Retina (tissue), 1 donor: ENCODE measurements at regions not wholly inside any gene's neighbourhood (a gene's known extent, or its start where the extent isn't known, plus 50 kb on each side); places are given as distances from the start of the nearest gene placed in this dataset.
"Not testable (repeated sequence)": the region's sequence is repeated elsewhere in the genome, so short reads cannot be mapped to it uniquely, and the experiment has no call there.

Experiments used
- DNase-seq: peaks from one replicate; pipeline ENCODE4 v3.0.0-alpha.2; 2016

DNA sequence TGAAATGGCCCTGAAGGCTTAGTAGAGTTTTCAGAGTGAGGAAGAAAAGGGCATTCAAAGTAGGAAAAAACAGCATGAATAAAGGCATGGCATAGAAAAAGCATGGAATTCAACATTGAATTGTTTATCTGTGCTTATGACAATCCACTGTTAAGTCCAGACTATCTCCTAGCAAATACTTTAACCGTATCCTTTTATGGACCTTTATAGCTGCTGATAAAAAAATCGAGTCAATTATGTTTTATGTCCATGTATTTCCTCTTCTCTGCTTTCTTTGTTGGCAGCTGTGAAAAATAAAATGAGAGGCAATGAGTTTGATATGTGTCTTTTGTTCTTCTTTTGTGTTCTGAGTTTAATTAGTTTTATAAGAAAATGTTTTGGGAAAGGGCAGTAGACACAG, 70.4 kb downstream of the TDRD15 start:
- DNase-seq, result no peak

DNA sequence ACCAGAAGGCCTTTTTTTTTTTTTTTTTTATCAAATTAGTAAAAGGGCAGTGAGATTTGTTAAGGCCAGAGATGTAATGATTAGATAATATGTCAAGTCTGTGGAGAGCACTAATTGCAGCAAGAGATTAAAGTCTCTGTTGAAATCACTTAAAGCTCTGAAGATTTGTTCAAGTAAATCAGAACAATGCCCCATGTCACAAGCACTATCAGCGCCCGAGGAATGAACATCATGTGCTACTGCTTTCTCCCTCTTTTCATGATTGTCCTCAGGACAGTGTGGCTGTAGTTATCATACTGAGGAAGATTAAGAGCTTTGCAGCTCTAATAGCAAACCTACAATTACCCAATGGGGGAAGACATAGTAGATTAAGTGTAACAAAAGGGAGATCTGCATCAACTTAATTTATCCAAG, 71.1 kb downstream of the TDRD15 start:
- DNase-seq, result peak; percentile 23

DNA sequence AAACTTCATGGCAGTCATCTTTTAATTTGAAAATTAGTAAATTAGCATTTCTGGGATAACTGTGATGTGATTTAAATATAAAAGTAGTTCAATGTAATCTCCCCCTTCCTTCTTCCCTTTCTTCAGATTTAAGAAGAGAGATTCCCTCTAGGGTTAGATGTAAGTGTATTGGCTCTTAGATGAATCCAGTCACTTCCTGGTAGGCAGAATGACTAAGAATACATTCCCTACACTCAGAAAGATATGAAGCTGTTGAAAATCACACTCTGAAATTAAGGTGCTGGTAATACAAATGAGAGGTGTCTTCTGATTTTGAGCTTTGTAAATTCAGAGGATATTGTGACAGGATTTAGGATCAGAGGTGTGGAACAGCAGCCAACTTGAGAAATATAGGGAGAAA, 71.6 kb downstream of the TDRD15 start:
- DNase-seq, result no peak

DNA sequence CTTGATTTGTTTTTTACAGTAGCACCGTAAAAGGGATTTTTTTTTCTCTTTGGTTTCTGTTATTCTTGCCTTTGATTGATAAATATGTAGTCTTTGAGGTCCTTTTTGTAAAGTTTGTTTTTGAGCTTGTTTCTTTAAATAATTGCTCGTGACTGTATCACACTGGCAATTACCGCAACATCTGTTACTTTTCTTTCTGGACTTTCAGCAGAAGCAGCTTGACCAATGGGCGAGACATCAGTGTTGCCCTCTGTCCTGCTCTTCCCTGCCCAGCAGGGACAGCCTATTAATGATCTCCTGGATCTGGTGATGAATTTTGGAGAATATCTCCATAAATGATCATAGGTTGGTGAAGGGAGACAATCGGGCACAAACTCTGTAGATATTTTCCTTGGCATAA, 74.9 kb downstream of the TDRD15 start:
- no peak for DNase-seq

DNA sequence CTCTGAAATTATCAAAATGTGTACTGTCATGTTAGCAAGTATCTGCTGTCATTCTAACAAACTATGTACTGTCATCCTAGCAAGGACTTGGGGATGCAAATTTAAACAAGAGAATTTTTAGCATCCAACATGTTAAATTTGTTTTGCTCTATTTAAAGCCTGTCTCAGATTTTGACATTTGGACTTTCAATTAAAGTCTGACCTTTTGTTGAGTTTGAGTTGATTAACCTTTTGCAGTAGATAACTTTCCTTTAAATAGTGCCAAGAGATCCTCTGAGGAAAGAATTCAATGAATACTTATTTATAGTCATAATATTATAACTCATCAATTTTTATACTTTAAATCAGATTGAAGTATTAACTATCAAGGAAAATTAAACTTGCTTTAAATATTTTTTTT, 80.2 kb downstream of the TDRD15 start:
- DNase-seq, result no peak

DNA sequence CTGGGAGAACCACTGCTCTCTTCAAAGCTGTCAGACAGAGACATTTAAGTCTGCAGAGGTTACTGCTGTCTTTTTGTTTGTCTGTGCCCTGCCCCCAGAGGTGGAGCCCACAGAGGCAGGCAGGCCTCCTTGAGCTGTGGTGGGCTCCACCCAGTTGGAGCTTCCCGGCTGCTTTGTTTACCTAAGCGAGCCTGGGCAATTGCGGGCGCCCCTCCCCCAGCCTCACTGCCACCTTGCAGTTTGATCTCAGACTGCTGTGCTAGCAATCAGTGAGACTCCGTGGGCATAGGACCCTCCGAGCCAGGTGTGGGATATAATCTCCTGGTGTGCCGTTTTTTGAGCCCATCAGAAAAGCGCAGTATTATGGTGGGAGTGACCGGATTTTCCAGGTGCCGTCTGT, 90.3 kb downstream of the TDRD15 start:
- DNase-seq, result not testable (repeated sequence)

DNA sequence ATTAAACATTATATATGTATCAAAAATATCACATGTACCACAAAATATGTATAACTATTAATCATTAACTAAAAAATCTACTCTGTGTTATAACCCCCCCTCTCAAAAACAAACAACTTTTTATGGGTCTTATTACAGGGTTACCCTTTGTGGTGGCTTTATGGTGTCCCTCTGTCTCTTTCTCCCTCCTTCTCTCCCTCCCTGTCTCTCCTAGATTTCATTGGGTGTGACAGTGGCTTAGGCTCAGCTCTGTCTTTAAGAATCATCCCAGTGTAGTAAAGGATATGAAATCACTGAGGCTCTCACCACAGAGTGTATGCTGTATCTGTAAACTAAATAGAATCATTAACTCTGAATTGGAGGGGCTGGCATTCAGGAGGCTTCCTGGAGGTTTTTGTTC, 93.7 kb downstream of the TDRD15 start:
- DNase-seq, result no peak

DNA sequence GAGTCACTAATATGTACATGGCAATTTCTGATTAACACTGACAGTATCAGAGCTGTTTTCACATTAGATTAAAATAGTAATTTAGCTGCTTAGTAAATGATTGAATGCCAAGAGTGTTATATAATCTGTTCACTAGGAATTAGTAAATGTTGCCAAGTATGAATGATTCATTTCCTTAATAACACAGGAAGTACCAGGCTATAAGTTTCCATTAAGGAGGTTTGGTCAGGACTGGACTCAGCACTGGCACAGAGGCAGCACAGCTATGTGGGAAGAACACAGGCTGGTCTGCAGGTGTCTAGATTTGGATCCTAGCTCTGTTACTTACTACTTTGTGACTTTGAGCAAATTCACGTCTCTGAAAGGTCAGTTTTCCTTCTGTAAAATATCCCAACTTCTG, 97.2 kb downstream of the TDRD15 start:
- DNase-seq, result no peak

DNA sequence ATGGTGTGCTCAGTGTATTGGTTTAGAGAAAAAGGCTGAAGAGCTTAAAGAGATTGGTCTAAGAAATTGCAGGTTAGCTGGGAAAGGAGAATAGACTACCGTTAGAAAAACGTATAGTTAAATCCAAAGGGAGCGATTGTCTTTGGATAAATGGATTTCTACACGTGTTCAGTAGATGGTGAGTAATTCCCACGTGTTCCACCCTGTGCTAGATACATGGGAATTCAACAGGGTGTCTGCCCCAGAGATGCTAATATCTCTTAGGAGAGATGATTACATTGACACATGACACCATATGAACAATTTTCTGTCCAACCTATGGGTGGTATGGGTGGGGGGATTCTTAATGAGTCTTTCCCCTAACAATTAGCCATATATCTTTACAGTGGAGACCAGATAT, 99.8 kb downstream of the TDRD15 start:
- DNase-seq, result no peak

DNA sequence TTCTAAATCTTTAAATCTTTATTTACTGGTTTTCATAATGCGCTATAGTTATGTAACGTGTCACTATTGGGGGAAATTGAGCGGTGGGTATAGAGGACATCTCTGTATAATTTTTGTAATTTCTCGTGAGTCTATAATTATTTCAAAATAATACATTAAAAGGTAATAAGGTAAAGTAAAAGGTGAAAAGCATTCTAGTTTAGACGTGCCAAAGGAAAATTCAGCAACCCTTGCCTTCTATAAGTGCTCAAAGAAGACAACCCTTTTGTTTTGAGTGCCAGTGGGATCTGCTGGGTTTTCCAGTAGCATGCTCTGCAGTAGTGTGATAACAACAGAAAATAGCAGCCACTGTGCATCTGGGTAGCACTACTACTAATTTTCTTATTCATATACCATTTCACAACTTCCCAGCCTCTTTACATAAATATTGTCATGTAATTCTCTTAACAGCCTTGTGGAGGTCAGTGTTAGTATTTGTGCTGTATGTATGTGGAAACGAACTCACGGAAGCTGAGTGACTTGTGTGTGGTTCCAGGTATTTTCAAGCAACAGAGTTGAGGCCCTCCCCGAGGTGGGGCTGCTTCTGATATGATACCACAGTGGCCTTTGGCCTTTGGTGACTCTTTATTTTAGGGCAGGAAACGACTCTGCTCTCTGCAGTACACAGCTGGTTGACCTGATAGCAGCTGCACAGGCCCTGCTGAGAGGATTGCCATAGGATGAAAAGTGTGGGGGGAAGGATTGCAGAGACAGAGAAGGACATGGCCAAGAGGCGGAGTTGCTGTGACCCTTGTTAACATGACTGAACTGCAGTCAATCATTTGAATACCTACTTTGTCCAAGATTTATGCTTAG, 104.5 kb downstream of the TDRD15 start:
- DNase-seq, result no peak

DNA sequence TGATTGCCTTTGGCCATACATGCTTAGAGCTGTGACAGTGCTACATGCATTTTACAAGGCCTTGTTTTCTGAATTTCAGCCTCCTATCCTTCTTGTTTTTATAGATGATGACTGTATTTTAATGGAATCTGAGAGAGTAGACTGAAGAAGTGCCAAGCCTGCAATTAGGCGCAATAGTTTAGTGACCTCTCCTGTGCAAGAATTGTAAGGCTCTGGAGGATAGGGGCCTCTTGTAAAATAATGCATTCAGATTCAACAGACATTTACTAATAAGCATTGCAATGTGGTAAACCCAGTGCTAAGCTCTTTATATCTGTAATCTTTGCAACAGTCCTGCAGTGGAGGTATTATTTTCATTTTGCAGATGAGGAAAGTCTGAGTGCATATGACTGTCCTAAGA, 105.5 kb downstream of the TDRD15 start:
- no peak for DNase-seq

DNA sequence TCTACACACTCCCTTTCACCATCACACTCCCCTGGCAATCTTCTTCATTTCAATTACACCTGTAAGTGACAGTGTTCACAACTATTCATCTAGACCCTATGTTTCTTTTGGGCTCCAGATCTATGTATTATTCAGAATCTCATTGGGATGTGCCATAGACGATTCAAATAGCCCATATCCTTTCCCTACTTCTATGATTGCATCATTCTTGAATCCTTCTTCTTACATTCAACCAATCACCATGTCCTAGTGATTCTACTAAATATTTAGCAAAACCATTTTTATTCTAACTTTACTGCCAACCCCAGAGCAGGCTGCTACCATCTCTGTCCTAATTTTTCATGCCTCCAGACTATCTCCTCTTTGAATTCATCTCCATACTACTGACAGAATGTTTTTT, 106.4 kb downstream of the TDRD15 start:
- no peak for DNase-seq

DNA sequence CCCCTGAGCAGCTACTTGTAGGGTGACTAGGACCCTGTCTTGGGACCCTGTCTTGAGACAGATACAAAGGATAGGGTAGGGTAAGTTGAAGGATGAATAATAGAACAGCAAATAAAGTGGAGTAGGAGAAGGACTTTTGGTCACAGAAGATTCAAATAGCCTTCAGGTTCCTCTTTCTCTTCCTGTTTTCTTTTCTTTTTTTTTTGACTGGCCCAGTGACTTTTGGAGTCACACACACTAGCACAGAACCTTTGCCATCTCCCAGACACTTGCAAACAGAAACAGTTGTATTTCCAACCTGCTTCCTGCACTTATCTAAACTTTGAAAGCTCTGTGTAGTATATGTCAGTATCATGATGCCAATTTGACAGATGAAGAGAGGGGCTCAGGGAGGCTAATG, 108.2 kb downstream of the TDRD15 start:
- DNase-seq, result no peak

DNA sequence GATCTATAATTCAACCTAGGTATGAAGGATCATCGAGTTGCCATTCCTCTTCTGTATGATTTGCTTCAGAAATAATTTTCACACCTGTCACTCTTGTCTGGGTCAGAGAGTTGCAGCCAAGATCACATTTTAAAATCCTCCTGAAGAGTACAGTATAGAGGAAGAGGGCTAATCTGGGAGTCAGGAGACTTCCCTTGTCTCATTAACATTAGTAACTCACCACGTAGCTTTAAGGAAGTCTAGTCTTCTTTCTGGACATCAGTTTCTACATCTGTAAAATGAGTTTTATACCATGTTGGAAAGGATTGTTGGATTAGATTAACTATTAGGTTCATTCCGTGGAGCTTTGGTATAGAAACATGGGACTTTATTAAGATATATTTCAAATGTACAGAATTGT, 109.4 kb downstream of the TDRD15 start:
- DNase-seq, result no peak

DNA sequence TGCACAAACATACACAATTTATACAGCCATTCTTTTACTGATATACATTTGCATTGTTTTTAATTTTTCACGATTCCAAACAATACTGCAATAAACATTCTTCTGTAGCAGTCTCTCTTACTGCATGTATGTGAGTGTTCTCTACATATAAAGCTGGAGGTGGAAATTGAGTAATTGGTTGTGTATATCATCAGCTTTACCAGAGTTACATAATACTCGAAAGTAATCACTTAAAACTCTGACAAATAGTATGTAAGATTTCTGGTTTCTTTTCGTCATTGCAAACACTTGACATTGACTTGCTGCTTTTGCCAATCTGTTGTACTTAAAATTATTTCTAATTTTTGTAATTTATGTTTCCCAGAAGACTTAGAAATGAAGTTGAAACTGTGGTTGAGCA, 110.2 kb downstream of the TDRD15 start:
- DNase-seq, result no peak

DNA sequence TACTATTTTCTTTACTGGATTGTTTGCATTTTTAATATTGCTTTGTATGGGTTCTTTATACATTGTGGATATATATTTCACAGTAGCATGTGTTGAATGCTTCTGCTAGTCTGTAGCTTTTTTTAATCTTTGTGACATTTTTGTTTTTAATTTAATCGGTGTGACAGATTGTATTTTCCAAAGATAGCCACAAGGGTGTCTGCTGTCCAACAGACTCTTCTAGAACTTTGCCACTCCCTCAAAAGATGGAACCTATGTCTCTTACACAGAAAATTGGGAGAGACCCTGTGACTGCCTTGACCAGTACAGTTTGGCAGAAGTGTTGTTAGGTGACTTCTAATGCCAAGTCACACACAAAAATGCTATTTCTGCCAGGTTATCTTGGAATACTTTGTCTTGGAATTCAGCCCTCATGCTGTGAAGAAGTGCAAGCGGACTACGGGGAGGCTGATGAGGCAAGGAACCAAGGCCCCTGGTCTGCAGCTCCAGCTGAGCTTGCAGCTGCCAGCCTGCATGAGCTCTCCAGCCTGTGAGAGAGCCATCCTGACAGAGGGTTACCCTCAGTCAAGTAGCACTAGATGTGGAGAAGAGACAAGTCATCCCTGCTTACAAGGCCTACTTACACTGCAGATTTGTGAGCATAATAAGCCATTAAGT, 110.8 kb downstream of the TDRD15 start:
- DNase-seq, result no peak

DNA sequence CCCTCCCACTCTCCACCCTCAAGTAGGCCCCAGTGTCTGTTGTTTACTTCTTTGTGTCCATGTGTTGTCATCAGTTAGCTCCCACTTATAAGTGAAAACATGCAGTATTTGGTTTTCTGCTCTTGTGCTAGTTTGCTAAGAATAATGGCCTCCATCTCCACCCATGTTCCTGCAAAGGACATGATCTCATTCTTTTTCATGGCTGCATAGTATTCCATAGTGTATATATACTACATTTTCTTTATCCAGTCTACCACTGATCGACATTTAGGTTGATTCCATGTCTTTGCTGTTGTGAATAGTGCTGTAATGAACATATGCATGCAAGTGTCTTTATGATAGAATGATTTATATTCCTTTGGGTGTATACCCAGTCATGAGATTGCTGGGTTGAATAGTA, 116.0 kb downstream of the TDRD15 start:
- DNase-seq, result not testable (repeated sequence)

DNA sequence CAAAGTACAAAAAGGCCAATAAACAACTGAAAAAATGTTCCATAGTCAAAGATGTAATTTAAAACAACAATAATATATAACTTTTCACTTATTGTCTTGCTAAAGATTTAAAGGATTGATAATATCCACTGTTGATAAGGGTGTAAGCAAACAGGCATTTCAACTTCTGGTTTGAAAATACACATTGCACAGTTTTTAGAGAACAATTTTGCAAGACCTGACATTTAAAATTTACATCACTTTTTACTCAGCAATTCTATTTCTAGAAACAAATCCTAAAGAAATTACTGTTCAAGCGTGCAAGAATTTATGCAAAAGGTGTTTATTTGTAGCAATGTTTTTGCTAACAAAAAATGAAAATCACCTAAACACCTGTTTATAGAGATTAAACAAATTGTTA, 120.4 kb downstream of the TDRD15 start:
- DNase-seq, result no peak

DNA sequence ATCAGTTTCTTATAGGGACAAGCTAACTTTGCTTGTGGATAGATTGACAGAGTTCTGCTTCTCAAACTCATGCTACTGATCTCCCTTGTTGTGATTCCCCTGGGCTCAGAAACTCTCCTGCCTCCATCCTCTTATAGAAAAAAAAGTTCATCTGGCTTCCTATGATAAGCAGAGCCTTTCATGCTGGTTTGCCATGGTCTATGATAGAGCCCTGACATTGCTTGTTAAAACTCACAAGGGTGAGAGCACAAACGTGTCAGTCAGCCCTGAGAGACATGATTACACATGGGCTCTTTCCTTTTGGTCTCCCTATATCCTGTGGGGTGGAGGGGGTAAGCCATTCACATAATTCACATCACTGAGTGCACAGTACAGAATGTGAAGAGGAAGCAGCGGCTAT, 121.8 kb downstream of the TDRD15 start:
- DNase-seq, result no peak

DNA sequence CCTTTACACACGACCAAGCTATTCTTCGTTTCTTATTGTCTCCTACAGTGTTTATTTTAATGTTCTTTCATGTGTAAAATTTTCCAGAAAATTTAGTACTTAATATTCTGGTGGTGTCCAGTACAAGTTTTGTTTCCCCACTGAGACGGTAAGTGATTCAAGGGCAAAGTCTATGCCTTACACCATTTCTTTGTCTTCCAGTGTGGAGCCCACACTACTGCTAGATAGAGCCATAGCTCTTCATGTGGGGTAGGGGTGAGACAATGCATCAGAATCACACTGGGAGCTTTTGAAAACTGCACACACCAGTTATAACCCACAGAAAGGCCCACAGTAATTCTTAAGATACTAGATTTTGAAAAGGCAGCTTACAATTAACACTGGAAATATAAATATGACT, 125.6 kb downstream of the TDRD15 start:
- DNase-seq, result no peak

DNA sequence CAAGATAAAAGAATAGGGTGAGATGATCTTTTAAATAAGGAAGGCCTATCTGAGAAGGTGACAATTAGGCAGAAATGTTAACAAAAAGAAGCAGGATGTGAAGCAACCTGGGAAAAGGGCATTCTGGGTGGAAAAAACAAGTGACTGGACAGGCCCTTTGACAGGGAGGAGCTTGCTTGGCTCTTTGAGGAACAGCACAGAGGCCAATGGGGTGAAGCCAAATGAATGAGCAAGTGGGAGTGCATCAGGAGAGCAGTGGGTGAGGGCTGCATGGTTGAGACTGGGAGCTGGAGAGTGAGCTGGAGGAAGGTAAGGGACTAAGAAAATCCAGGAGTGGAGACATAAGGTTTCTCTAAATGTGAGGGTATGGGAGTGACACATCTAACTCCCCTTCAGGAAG, 126.9 kb downstream of the TDRD15 start:
- no peak for DNase-seq

DNA sequence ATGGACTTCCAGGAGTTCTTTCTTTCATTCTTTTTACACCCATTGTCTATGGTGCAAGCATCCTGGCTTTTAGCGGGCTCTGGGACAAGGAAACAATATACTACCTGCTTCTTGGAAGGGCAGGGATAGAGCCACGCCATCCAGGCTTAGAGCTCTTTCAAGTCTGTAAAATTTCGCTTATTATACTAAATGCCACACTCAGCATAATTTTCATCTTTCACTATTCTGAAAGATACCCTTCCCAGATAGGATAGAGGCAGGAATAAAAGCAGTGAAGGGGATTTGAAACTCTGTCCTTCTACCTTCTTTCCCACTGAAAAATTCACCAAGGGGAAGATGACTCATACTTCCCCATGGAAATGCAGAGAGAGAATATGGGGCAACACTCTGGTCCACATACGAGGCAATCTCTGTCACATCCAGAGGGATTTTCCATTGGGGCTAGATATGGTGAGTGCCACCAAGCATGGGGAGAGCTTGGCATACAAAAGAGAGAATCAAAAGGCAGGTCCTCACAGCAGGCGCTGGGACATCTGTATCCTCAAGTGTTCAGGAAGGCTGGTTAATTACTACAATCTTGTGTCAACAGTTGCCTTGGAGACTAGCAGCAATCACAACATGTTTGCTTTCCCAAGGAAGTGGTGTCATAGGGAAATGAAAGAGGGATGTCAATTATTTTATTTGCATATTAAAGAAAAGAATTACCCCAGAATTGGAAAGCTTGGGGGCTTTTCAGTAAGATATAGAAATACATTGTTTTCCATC, 127.6 kb downstream of the TDRD15 start:
- no peak for DNase-seq

DNA sequence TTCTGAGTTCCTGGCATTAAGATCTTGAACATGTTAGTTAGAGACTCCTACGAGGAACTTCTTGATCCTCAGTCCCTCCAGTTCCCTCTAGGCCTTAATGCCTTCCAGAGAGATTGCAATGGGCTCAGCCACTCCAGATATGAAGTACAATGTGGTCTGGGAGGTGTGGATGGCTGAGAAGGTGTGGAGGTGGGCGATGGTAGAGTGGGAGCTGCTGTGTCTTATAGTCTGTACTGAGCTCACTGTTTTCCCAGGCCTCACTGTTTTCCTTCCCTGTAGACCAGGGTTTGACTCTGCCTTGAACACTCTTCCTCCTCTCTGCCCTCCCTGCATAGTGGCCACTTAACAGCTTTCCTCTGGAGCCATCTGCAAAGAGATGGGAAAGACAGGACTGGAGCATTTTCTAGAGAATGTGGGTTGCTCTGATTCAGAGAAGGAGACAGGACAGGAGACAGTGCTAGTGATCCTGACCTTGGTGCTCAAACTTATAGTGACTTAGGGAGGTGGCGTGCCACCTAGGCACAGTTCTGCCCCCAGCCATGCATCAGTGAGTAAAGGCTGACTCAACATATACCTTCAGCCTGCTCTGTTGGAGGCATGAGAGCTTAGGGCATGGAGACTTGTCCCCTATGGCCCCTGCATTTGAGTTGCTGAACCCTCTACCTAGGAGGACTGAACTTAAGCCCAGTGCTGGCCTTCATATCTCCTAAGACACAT, 129.7 kb downstream of the TDRD15 start:
- DNase-seq, result no peak
